ENCODE measurements at regions not wholly inside any gene's neighbourhood (a gene's known extent, or its start where the extent isn't known, plus 50 kb on each side); places are given as distances from the start of the nearest gene placed in this dataset.

- Histone ChIP-seq H3K9ac (ENCODE audit: insufficient read depth, low read depth, low read length) (no peak overlapping the region), H3K79me2 (ENCODE audit: insufficient read depth, low read length) (no peaks in the 10 kb centered on the region), H2AFZ (ENCODE audit: low read length) (no peak overlapping the region), H3K4me2 (ENCODE audit: low read depth, low read length) (no peak overlapping the region), H3K4me3 (replicated peaks in 1 of 3; ENCODE audit: insufficient read depth in 1 of 3, low read depth in 2 of 3, low read length in 3 of 3) (no peak overlapping the region), H3K27ac (ENCODE audit: extremely low read length, insufficient read depth, low read length) (no peak overlapping the region), H3K4me1 (ENCODE audit: insufficient read depth, low read length) (no peaks in the 10 kb centered on the region), H3K9me3 (ENCODE audit: low read length) (peaks cover 18% of the 10 kb centered on the region), H4K20me1 (ENCODE audit: insufficient read depth, low read length) (no peaks in the 10 kb centered on the region), H3K27me3 (ENCODE audit: control insufficient read depth in 1 of 2, insufficient read depth in 2 of 2, low read length in 2 of 2) (no peaks in the 10 kb centered on the region), H3K36me3 (replicated peaks in 1 of 2; ENCODE audit: control insufficient read depth in 1 of 2, insufficient read depth in 2 of 2, low read length in 2 of 2) (no peaks in the 10 kb centered on the region)
- 13% methylated on average over 3 of the region's 3 CpGs for WGBS (ENCODE audit: low lambda C conversion rate)
- ChIA-PET CTCF (ENCODE audit: low intra/inter-chr PET ratio, low total read pairs) (no interaction called here), POLR2A (no interaction called here)
- in situ Hi-C loops (cut with HindIII; ENCODE audit: extremely low pct_ligation_motif_present, low pct_unique_long_range_greater_than_20kb) (no loop called here), intact Hi-C loops (cut with micrococcal nuclease; ENCODE audit: unreplicated experiment) (no loop called here)
- FAIRE-seq (no peak), DNase-seq (ENCODE audit: low spot score) (no peak), ATAC-seq (no peak)
- TF ChIP-seq AGO2 (optimal IDR thresholded peaks at IDR 0.05; ENCODE audit: low read depth, low read length) = no peak
- no peak for TF ChIP-seq ZNF784 (CRISPR knock-in tag; IDR thresholded peaks at IDR 0.05; ENCODE audit: borderline replicate concordance)
- BruUV-seq (replicated peaks) = no TSS peak
Measured at GRCh38 chr5:164553851-164554250, 1048.4 kb downstream of the MAT2B start.

GRCh38 chr5:164555809-164556208 is 1050.4 kb downstream of the MAT2B start:
- H3K36me3 ChIP-seq (replicated peaks in 1 of 2; ENCODE audit: control insufficient read depth in 1 of 2, insufficient read depth in 2 of 2, low read length in 2 of 2) = no peaks in the 10 kb centered on the region
- no peak overlapping the region for H3K4me2 ChIP-seq (ENCODE audit: low read depth, low read length)
- no peaks in the 10 kb centered on the region for H4K20me1 ChIP-seq (ENCODE audit: insufficient read depth, low read length)
- no peak overlapping the region for H3K4me3 ChIP-seq (replicated peaks in 1 of 3; ENCODE audit: insufficient read depth in 1 of 3, low read depth in 2 of 3, low read length in 3 of 3)
- no peak for ATAC-seq
- DNase-seq (ENCODE audit: low spot score) = no peak
- FAIRE-seq = no peak
- no peaks in the 10 kb centered on the region for H3K79me2 ChIP-seq (ENCODE audit: insufficient read depth, low read length)
- no peak overlapping the region for H2AFZ ChIP-seq (ENCODE audit: low read length)
- BruUV-seq (replicated peaks) = no TSS peak
- ChIA-PET POLR2A (no interaction called here), CTCF (ENCODE audit: low intra/inter-chr PET ratio, low total read pairs) (no interaction called here)
- H3K9ac ChIP-seq (ENCODE audit: insufficient read depth, low read depth, low read length) = no peak overlapping the region
- H3K27me3 ChIP-seq (ENCODE audit: control insufficient read depth in 1 of 2, insufficient read depth in 2 of 2, low read length in 2 of 2) = no peaks in the 10 kb centered on the region
- TF ChIP-seq HDAC2 (CRISPR knock-in tag; IDR thresholded peaks at IDR 0.05) (no peak), KAT8 (CRISPR knock-in tag; IDR thresholded peaks at IDR 0.05) (no peak)
- peaks cover 17% of the 10 kb centered on the region for H3K9me3 ChIP-seq (ENCODE audit: low read length)
- intact Hi-C loops (cut with micrococcal nuclease; ENCODE audit: unreplicated experiment) = no loop called here
- H3K4me1 ChIP-seq (ENCODE audit: insufficient read depth, low read length) = no peaks in the 10 kb centered on the region
- 4% methylated on average over 2 of the region's 2 CpGs for WGBS (ENCODE audit: low lambda C conversion rate)
- in situ Hi-C loops (cut with HindIII; ENCODE audit: extremely low pct_ligation_motif_present, low pct_unique_long_range_greater_than_20kb) = no loop called here
- no peak overlapping the region for H3K27ac ChIP-seq (ENCODE audit: extremely low read length, insufficient read depth, low read length)
